AG08396 (cell line): ENCODE measurements at regions not wholly inside any gene's neighbourhood (a gene's known extent, or its start where the extent isn't known, plus 50 kb on each side); places are given as distances from the start of the nearest gene placed in this dataset.
"Not testable (repeated sequence)": the region's sequence is repeated elsewhere in the genome, so short reads cannot be mapped to it uniquely, and the experiment has no call there.

Source experiments
- DNase-seq: peaks from one replicate; pipeline ENCODE4 v3.0.0; 2012; ENCODE audit warnings: low spot score, mixed read lengths

GRCh38 chr20:43404878-43405277, 52.8 kb upstream of the SRSF6 start:
- no peak for DNase-seq

- DNase-seq: not testable (repeated sequence)
These were observed 56.8 kb upstream of the SRSF6 start for GRCh38 chr20:43400882-43401281.

- no peak for DNase-seq
These were observed 58.9 kb upstream of the SRSF6 start for GRCh38 chr20:43398676-43399324.

DNA sequence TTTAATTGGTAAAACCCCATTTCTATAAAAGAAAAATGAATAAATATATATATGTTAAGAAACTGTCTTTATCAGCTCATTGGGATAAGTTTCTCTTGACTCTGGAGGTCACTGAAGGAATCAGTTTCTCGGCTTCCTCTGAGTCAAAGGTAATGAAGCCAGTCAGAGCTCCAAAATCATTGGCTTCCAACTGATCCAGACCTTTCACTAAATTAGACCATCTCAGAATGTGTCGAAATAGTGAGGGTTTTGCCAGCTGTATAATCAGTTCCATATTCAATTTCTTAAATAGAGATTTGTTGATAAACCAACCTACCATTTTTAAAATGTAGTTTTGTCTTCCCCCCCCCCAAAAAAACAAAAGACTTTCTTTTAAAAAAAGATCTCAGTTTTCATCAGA, 60.5 kb upstream of the SRSF6 start:
- no peak for DNase-seq

DNA sequence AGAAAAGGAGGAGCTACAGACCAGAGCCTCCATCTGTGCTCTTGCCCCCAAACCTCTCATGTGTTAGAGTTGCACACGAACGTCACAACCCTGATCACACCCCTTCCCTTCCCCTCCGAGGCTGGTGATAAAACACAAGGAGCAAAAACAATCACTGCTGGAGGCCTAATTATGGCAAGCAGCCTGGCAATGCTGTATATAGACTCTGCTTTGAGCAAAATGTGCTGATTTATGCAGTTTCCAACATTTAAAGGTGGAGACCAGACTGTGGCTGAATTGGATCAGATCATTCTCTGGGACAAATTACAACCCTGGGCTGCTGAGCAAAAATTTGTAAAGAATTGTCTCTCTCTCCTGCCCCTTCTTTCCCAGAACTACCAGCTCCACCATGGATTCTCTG, 64.6 kb upstream of the SRSF6 start:
- DNase-seq: no peak

DNA sequence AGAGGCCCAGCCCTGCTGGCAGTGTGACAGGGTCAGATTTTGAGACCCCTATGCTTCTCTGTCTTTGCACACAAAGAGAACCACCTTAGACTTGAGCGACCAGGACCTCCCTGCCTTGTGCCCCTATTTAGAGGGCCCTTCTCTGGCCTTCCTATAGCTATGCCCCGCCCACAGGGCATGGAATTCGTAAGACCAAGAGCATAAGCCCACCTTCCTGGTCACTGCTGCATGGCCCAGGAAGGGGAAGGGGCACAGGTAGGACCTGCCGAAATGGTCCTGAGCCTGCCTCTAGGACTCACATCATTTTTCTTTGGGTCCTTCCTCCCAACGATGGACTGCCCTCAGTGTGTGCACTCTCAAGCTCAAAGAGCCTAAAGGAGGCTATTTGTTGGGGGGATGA, 65.1 kb upstream of the SRSF6 start:
- DNase-seq: no peak

GRCh38 chr20:43389839-43390626, 67.7 kb upstream of the SRSF6 start:
- no peak for DNase-seq

- DNase-seq: no peak
These were observed 68.5 kb upstream of the SRSF6 start for GRCh38 chr20:43389211-43389610.

DNA sequence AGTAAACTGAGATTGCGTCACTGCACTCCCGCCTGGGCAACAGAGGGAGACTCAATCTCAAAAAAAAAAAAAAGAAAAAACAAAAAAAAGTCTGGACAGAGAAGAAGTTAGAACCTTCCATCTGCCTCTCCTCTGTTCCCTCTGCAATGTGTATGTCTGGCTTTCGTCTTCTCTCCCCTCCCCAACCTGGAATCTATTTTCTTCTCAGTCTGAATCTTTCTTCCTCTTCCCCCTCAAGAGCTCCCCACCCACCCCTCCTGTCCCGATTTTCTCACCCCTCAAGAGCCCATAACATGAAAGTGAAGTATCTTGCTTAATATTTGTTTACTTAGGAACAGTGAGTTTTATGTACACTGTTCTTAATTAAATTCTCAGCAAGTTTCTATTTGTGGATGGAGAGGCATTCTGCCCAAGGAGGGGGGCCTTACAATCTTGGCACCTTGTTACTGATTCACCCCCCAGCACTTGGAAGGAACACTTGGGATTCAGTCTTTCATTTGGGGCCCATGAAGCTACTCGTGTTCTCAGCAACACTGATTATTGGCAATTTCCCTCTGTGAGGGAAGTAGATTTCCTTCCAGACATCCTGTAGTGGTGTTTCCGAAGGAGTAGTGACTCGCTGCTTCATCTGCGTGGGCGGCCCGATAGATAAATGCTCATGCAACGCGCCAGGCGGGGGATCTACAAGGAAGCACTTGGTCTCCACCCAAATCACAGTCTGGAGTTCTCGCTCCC, 69.3 kb upstream of the SRSF6 start:
- no peak for DNase-seq

- DNase-seq: no peak
These were observed 70.0 kb upstream of the SRSF6 start for GRCh38 chr20:43387737-43388136.

DNA sequence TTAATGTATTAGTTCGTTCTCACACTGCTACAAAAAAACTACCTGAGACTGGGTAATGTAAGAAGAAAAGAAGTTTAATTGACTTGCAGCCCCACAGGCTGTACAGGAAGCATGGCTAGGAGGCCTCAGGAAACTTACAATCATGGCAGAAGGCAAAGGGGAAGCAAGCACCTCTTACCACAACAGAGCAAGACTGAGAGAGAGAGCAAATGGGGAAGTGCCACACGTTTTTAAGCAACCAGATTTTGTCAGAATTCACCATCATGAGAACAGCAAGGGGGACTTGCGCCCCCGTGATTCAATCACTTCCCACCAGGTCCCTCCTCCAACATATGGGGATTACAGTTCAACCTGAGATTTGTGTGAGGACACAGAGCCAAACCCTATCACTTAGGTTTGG, 70.8 kb upstream of the SRSF6 start:
- DNase-seq: no peak

- DNase-seq: no peak
These were observed 71.8 kb upstream of the SRSF6 start for GRCh38 chr20:43385914-43386313.

DNA sequence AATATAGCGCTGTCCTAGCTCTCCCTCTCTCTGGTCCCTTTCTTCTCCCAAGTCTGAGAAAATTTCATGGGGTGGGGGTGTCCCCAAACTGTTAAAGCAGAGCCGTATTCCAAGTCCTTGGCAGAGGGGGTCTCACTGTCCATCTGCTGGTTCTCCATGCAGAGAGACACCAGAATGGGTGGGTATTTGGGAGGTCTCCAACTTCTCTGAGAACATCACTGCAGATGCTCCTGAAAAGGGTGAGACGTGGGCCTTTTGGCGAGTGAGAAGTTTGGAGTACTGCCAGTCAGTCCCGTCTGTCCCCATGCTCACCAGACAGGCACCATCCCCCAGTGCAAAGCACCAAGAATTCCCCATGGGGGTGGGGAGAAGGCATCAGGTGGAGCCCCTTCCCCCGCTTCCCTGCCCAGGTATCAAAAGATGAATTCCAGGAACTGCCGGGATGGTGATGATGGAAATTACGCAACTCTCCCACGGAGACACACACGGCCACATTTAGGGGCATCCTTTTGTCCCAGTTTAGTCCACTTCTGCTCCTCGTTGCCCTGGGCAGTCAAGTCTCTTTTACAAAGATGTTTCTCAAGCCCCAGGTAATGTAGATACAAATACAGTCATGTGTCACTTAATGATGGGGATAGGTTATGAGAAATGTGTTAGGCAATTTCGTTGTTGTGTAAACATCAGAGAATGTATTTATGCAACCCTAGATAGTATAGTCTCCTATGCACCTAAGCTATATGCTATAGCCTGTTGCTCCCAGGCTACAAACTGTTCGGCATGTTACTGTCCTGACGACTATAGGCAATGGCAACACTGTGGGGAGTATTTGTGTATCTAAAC, 73.4 kb upstream of the SRSF6 start:
- no peak for DNase-seq

DNA sequence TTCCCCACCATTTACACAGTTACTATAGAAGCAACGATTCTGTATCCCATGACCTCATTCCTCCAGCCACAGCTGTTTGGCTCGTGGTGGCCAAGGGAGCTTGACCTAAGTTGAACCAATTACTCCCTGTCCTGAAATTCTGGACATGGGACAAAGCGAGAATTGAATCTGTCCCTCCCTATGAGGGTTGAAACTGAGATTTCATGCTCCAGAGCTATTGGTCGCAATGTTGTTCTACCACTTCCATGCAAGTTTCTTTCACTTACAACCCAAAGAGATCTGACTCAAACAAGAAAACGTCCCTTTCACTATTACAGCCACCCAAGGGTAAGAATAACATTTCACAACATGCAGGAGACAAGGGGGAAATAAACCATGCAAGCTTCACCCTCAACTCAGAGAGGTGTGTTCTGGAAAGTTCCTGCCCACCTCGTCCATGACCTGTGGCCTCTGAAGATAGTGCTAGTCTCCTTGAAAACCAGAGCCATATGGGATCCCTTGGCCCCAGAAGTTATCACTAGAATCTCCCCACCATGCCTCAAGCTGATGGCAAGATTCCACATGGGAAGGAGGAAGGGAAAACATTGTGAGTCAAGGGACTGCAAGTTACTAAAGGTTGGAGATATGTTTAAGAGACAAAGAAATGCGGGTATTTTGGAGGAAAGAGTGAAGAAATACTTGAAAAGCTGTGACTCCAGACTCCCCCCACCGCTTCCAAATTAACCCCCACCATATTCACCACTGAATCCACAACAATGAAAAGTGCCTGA, 74.5 kb upstream of the SRSF6 start:
- DNase-seq: no peak

GRCh38 chr20:43382135-43382534, 75.6 kb upstream of the SRSF6 start:
- not testable (repeated sequence) for DNase-seq

- not testable (repeated sequence) for DNase-seq
These were observed 76.2 kb upstream of the SRSF6 start for GRCh38 chr20:43381533-43381932.

DNA sequence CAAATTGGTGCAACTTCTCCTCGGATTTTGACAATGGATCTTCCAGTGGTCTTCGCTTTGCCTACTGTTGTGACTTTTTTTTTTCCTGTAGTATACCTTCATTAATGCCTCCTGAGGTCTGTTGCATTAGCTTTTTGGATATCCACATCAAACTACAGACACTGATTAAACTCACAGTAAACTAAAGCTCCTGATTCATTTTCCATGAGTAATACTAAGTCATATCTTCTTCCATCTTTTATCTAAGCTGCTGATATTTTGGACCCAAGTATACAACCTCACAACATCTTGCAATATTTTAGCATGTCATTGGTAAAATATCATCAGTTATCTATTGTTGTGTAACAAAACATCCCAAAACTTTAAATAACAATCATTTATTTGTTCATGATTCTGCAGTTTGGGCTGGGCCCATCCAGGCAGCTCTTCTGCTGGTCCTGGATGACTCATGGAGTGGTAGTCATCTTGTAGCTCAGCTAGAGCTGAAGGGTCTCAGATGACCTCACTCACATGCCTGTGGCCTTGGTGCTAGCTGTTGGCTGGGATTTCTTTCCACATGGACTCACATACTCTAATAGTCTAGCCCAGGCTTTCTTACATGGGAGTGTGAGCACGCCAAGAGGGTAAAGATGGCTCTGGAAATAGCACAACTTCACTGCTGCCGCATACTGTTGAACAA, 78.3 kb upstream of the SRSF6 start:
- peak; percentile 85 for DNase-seq

GRCh38 chr20:43376831-43377230, 80.9 kb upstream of the SRSF6 start:
- no peak for DNase-seq

GRCh38 chr20:43375591-43375990, 82.1 kb upstream of the SRSF6 start:
- no peak for DNase-seq

DNA sequence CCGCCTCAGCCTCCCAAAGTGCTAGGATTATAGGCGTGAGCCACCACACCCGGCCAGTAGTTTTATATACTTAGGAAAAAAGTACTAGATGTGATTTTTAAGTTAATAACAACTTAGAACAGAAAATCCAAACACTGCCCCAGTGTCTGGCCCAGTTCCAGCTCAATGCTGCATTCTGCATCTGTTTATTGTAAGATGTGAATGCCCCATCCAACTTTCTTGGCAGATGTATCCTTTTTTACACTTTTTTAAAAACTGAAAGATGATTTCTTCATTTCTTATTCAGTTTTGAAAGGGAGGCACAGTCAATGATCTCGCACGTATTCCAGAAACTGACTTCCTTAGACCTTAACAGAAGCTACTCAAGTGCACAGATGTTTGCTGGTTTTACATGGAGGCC, 85.6 kb upstream of the SRSF6 start:
- DNase-seq: no peak

DNA sequence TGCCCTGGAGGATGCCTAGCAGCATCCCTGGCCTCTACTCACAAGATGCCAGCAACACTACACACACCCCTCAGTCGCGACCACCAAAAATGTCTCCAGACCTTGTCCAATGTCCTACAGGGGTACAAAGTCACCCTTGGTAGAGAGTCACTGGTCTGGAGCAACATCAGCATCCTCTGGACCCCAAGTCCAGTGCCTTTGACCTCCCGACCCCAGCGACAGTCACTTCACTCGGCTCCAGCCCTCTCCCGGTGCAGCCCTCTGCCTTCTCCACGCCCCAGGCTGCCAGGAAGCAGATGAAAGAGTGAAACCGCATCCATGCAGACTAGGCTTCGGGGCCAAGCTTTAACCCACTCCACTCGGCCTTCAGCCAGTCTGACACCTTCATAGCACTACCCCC, 92.0 kb upstream of the SRSF6 start:
- DNase-seq: no peak
